ENCODE measurements at regions not wholly inside any gene's neighbourhood (a gene's known extent, or its start where the extent isn't known, plus 50 kb on each side); places are given as distances from the start of the nearest gene placed in this dataset.

DNA sequence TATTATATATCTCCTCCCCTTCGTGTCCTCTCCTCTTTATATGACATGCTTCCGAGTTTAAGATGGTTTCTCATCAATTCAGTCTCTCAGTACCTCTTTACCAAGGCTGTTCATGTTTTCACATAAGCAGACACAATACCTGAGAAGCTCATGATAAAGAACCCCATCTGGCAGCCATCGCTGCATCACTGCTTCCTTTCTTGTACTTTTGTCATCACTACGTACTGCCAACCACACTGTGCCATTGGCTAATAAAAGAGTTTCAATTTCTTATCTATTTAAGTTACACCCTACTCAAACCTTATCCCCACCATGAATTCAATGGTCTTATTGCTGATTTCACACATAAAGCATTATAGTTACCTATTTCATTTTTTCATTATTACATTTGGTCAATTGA, 484.7 kb upstream of the CNTN4 start:
- no peak for TF ChIP-seq EZH2 (IDR thresholded peaks at IDR 0.05; ENCODE audit: low read length, missing control alignments)
- TF ChIP-seq, protein P1, sequence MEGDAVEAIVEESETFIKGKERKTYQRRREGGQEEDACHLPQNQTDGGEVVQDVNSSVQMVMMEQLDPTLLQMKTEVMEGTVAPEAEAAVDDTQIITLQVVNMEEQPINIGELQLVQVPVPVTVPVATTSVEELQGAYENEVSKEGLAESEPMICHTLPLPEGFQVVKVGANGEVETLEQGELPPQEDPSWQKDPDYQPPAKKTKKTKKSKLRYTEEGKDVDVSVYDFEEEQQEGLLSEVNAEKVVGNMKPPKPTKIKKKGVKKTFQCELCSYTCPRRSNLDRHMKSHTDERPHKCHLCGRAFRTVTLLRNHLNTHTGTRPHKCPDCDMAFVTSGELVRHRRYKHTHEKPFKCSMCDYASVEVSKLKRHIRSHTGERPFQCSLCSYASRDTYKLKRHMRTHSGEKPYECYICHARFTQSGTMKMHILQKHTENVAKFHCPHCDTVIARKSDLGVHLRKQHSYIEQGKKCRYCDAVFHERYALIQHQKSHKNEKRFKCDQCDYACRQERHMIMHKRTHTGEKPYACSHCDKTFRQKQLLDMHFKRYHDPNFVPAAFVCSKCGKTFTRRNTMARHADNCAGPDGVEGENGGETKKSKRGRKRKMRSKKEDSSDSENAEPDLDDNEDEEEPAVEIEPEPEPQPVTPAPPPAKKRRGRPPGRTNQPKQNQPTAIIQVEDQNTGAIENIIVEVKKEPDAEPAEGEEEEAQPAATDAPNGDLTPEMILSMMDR (conservative IDR thresholded peaks at IDR 0.05 in 1 of 2, IDR thresholded peaks at IDR 0.05 in 1 of 2; ENCODE audit: low read depth in 1 of 2, low read length in 2 of 2): no peak

All from fibroblast of lung (primary cell).